Tibial nerve (tissue), 4 donors: ENCODE measurements at regions not wholly inside any gene's neighbourhood (a gene's known extent, or its start where the extent isn't known, plus 50 kb on each side); places are given as distances from the start of the nearest gene placed in this dataset.

Experiments used
- DNase-seq, 2 donors: peaks; one replicate each; pipeline ENCODE4 v3.0.0-alpha.2; 2019; ENCODE audit warnings: low spot score in 2 of 2
- H3K27ac ChIP-seq, 4 donors: fragments of 200-600 bp; sonication (generic) in 3 of 4; one replicate each; pipeline ENCODE4 v1.5.1; 2017 to 2019; ENCODE audit warnings: mild to moderate bottlenecking in 1 of 4
- H3K27me3 ChIP-seq, 2 donors: fragments of 200-600 bp; sonication (generic) in 1 of 2; one replicate each; pipeline versions ENCODE4 v1.5.1 to v1.6.0; 2017 to 2019
- H3K36me3 ChIP-seq, 3 donors: fragments of 200-600 bp; sonication (generic); one replicate each; pipeline ENCODE4 v1.5.1; 2018 to 2019
- H3K4me1 ChIP-seq, 4 donors: fragments of 200-600 bp; sonication (generic) in 3 of 4; one replicate each; pipeline ENCODE4 v1.5.1; 2017 to 2019
- H3K4me3 ChIP-seq, 4 donors: fragments of 200-600 bp; sonication (generic) in 3 of 4; one replicate each; pipeline ENCODE4 v1.5.1; 2017 to 2019; ENCODE audit warnings: mild to moderate bottlenecking in 1 of 4, moderate library complexity in 1 of 4
- H3K9me3 ChIP-seq, 4 donors: fragments of 200-600 bp; sonication (generic) in 3 of 4; one replicate each; pipeline ENCODE4 v1.5.1; 2017 to 2019
- CTCF ChIP-seq, 5 experiments: fragments of 200-600 bp in 3 of 5; fragments of 450-650 bp in 2 of 5; sonication (generic) in 3 of 5; IDR thresholded peaks; one replicate each; pipeline ENCODE4 v1.5.1; 2016 to 2019; ENCODE audit warnings: antibody characterized with exemption in 5 of 5, mild to moderate bottlenecking in 3 of 5, moderate library complexity in 2 of 5
- EP300 ChIP-seq, 2 donors: sonication (generic); formaldehyde crosslinking; IDR thresholded peaks; one replicate each; pipeline ENCODE4 v1.6.1; 2017; ENCODE audit warnings: antibody characterized with exemption in 2 of 2, mild to moderate bottlenecking in 1 of 2
- POLR2A ChIP-seq, 2 donors: fragments of 450-650 bp; IDR thresholded peaks; one replicate each; pipeline ENCODE4 v1.6.1; 2017; ENCODE audit warnings: antibody characterized with exemption in 2 of 2, mild to moderate bottlenecking in 2 of 2, moderate library complexity in 2 of 2
- WGBS, 2 donors: methylation state at CpG; one replicate each; pipeline ENCODE4 v1.1.5; 2018; 5-methylcytosine and 5-hydroxymethylcytosine counted together

GRCh38 chr1:5436808-5437207 lies 555.4 kb downstream of the NPHP4 start:
- H3K4me3 ChIP-seq = no peak overlapping the region
- H3K4me1 ChIP-seq = no peaks in the 10 kb centered on the region
- H3K36me3 ChIP-seq = no peaks in the 10 kb centered on the region
- no peaks in the 10 kb centered on the region for H3K27me3 ChIP-seq
- TF ChIP-seq CTCF (IDR thresholded peaks at IDR 0.05) (no peak), EP300 (IDR thresholded peaks at IDR 0.05) (no peak), POLR2A (IDR thresholded peaks at IDR 0.05) (no peak)
- DNase-seq = no peak
- H3K9me3 ChIP-seq = peaks cover 0 to 39% (median 0%) of the 10 kb centered on the region in 4 donors
- WGBS, 2 donors = 98 to 100% methylated on average over 2 of the region's 2 CpGs
- H3K27ac ChIP-seq = no peak overlapping the region

- H3K4me3 ChIP-seq = no peak overlapping the region
- peaks cover 0 to 39% (median 0%) of the 10 kb centered on the region in 4 donors for H3K9me3 ChIP-seq
- WGBS, 2 donors = 79 to 85% methylated on average over 6 of the region's 6 CpGs
- no peaks in the 10 kb centered on the region for H3K36me3 ChIP-seq
- TF ChIP-seq POLR2A (IDR thresholded peaks at IDR 0.05) = no peak
- no peak for TF ChIP-seq CTCF (IDR thresholded peaks at IDR 0.05)
- TF ChIP-seq EP300 (IDR thresholded peaks at IDR 0.05) = no peak
- no peak for DNase-seq
- H3K4me1 ChIP-seq = no peaks in the 10 kb centered on the region
- no peak overlapping the region for H3K27ac ChIP-seq
- no peaks in the 10 kb centered on the region for H3K27me3 ChIP-seq
These were observed 556.8 kb downstream of the NPHP4 start for GRCh38 chr1:5435414-5435813.

GRCh38 chr1:5432436-5432835 lies 559.8 kb downstream of the NPHP4 start:
- DNase-seq = no peak
- Histone ChIP-seq H3K27me3 (peaks cover 0 to 7% of the 10 kb centered on the region in 2 donors), H3K4me3 (no peak overlapping the region), H3K4me1 (no peaks in the 10 kb centered on the region), H3K9me3 (peaks cover 0 to 10% (median 0%) of the 10 kb centered on the region in 4 donors), H3K36me3 (no peaks in the 10 kb centered on the region), H3K27ac (no peak overlapping the region)
- WGBS, 2 donors = 75 to 90% methylated on average over 4 to 5 of the region's 5 CpGs
- no peak for TF ChIP-seq EP300 (IDR thresholded peaks at IDR 0.05)

- Histone ChIP-seq H3K4me1 (no peaks in the 10 kb centered on the region), H3K9me3 (no peaks in the 10 kb centered on the region), H3K4me3 (no peak overlapping the region), H3K27ac (no peak overlapping the region), H3K27me3 (peaks cover 0 to 15% of the 10 kb centered on the region in 2 donors), H3K36me3 (no peaks in the 10 kb centered on the region)
- DNase-seq = no peak
- TF ChIP-seq CTCF (IDR thresholded peaks at IDR 0.05) (no peak), POLR2A (IDR thresholded peaks at IDR 0.05) (no peak), EP300 (IDR thresholded peaks at IDR 0.05) (no peak)
- WGBS, 2 donors = 58 to 70% methylated on average over 15 of the region's 15 CpGs
These were observed 561.1 kb downstream of the NPHP4 start for GRCh38 chr1:5430911-5431697.

GRCh38 chr1:5430136-5430535 lies 562.1 kb downstream of the NPHP4 start:
- no peak overlapping the region for H3K4me3 ChIP-seq
- WGBS, 2 donors = 77 to 82% methylated on average over 4 of the region's 4 CpGs
- peaks cover 0 to 16% of the 10 kb centered on the region in 2 donors for H3K27me3 ChIP-seq
- DNase-seq = no peak
- H3K36me3 ChIP-seq = no peaks in the 10 kb centered on the region
- H3K4me1 ChIP-seq = no peaks in the 10 kb centered on the region
- H3K9me3 ChIP-seq = no peaks in the 10 kb centered on the region
- TF ChIP-seq POLR2A (IDR thresholded peaks at IDR 0.05) = no peak
- TF ChIP-seq CTCF (IDR thresholded peaks at IDR 0.05) = no peak
- no peak for TF ChIP-seq EP300 (IDR thresholded peaks at IDR 0.05)
- no peak overlapping the region for H3K27ac ChIP-seq
